ENCODE measurements at regions not wholly inside any gene's neighbourhood (a gene's known extent, or its start where the extent isn't known, plus 50 kb on each side); places are given as distances from the start of the nearest gene placed in this dataset.

GRCh38 chr4:62449538-62449937, 1249.4 kb downstream of the ADGRL3 start:
- POLR2A ChIA-PET, result no interaction called here
- Histone ChIP-seq H3K9me3 (no peaks in the 10 kb centered on the region), H2AFZ (ENCODE audit: low read depth) (no peak overlapping the region), H3K79me2 (ENCODE audit: insufficient read depth) (no peaks in the 10 kb centered on the region), H3K4me2 (no peak overlapping the region), H3K36me3 (replicated peaks in 1 of 2; ENCODE audit: control insufficient read depth in 1 of 2, insufficient read depth in 2 of 2, low read length in 1 of 2) (no peaks in the 10 kb centered on the region), H3K4me3 (ENCODE audit: low read depth in 2 of 2, low read length in 1 of 2) (no peak overlapping the region), H3K9ac (no peak overlapping the region), H3K9me2 (no peaks in the 10 kb centered on the region), H3K27ac (ENCODE audit: low read depth in 2 of 2, low read length in 1 of 2) (no peak overlapping the region), H3K27me3 (ENCODE audit: insufficient read depth) (no peaks in the 10 kb centered on the region), H3K4me1 (ENCODE audit: control insufficient read depth in 1 of 2, insufficient read depth in 2 of 2, low read depth in 1 of 2, low read length in 1 of 2) (no peaks in the 10 kb centered on the region), H4K20me1 (ENCODE audit: insufficient read depth) (no peaks in the 10 kb centered on the region), H3F3A (replicated peaks; ENCODE audit: insufficient read depth) (no peaks in the 10 kb centered on the region)
- no peak for DNase-seq
- WGBS (ENCODE audit: low lambda C conversion rate), result 33% methylated on average over 2 of the region's 2 CpGs
- TF ChIP-seq TCF12 (IDR thresholded peaks at IDR 0.05), result no peak
- TF ChIP-seq GATA2 (CRISPR knock-in tag; IDR thresholded peaks at IDR 0.05), result no peak
- no peak for TF ChIP-seq FOSL2 (IDR thresholded peaks at IDR 0.05; ENCODE audit: borderline replicate concordance, low read depth)
- TF ChIP-seq USF2 (IDR thresholded peaks at IDR 0.05; ENCODE audit: borderline replicate concordance, low read depth, low read length), result no peak
- TF ChIP-seq CHD2 (IDR thresholded peaks at IDR 0.05; ENCODE audit: low read length, partially characterized antibody), result no peak
- no peak for TF ChIP-seq GABPA (IDR thresholded peaks at IDR 0.05; ENCODE audit: low read depth)
- TF ChIP-seq USF1 (IDR thresholded peaks at IDR 0.05; ENCODE audit: borderline replicate concordance, low read depth), result no peak
- TF ChIP-seq ZBTB33 (IDR thresholded peaks at IDR 0.05; ENCODE audit: borderline replicate concordance, low read depth), result no peak
- no peak for TF ChIP-seq FOXM1 (IDR thresholded peaks at IDR 0.05; ENCODE audit: low read depth)
- TF ChIP-seq RFX5 (IDR thresholded peaks at IDR 0.05; ENCODE audit: low read length), result no peak
- TF ChIP-seq ELF1 (IDR thresholded peaks at IDR 0.05), result no peak
- TF ChIP-seq JUND (IDR thresholded peaks at IDR 0.05), result no peak
- no peak for TF ChIP-seq SIN3A (IDR thresholded peaks at IDR 0.05; ENCODE audit: borderline replicate concordance, low read depth, low read length)
- TF ChIP-seq RAD21 (IDR thresholded peaks at IDR 0.05; ENCODE audit: low read length), result no peak; the same call in 1 of the 2 replicates
- CTCF ChIA-PET, result no interaction called here

GRCh38 chr4:62448911-62449310, 1248.8 kb downstream of the ADGRL3 start:
- ChIA-PET CTCF (no interaction called here), POLR2A (no interaction called here)
- no peak overlapping the region for H3K9ac ChIP-seq
- no peaks in the 10 kb centered on the region for H3K36me3 ChIP-seq (replicated peaks in 1 of 2; ENCODE audit: control insufficient read depth in 1 of 2, insufficient read depth in 2 of 2, low read length in 1 of 2)
- H3K4me3 ChIP-seq (ENCODE audit: low read depth in 2 of 2, low read length in 1 of 2), result no peak overlapping the region
- no peaks in the 10 kb centered on the region for H3K4me1 ChIP-seq (ENCODE audit: control insufficient read depth in 1 of 2, insufficient read depth in 2 of 2, low read depth in 1 of 2, low read length in 1 of 2)
- DNase-seq, result no peak
- 22% methylated on average over 2 of the region's 2 CpGs for WGBS (ENCODE audit: low lambda C conversion rate)
- H3K79me2 ChIP-seq (ENCODE audit: insufficient read depth), result no peaks in the 10 kb centered on the region
- H3F3A ChIP-seq (replicated peaks; ENCODE audit: insufficient read depth), result no peaks in the 10 kb centered on the region
- no peaks in the 10 kb centered on the region for H4K20me1 ChIP-seq (ENCODE audit: insufficient read depth)
- H3K9me3 ChIP-seq, result no peaks in the 10 kb centered on the region
- no peak overlapping the region for H3K4me2 ChIP-seq
- no peaks in the 10 kb centered on the region for H3K9me2 ChIP-seq
- H3K27me3 ChIP-seq (ENCODE audit: insufficient read depth), result no peaks in the 10 kb centered on the region
- H3K27ac ChIP-seq (ENCODE audit: low read depth in 2 of 2, low read length in 1 of 2), result no peak overlapping the region
- H2AFZ ChIP-seq (ENCODE audit: low read depth), result no peak overlapping the region
- TF ChIP-seq RAD21 (IDR thresholded peaks at IDR 0.05; ENCODE audit: low read length) (no peak), FOSL2 (IDR thresholded peaks at IDR 0.05; ENCODE audit: borderline replicate concordance, low read depth) (no peak), MAX (IDR thresholded peaks at IDR 0.05; ENCODE audit: low read depth) (no peak), NRF1 (IDR thresholded peaks at IDR 0.05; ENCODE audit: low read depth, low read length) (no peak), SMC3 (IDR thresholded peaks at IDR 0.05; ENCODE audit: low read depth, low read length) (no peak), TAF1 (IDR thresholded peaks at IDR 0.05; ENCODE audit: borderline replicate concordance, low read depth, low read length) (no peak), TCF12 (IDR thresholded peaks at IDR 0.05) (no peak), RXRA (IDR thresholded peaks at IDR 0.05; ENCODE audit: borderline replicate concordance, low read depth) (no peak), REST (IDR thresholded peaks at IDR 0.05; ENCODE audit: low read depth, low read length) (no peak), POLR2AphosphoS5 (IDR thresholded peaks at IDR 0.05; ENCODE audit: low read depth, low read length) (no peak), CHD2 (IDR thresholded peaks at IDR 0.05; ENCODE audit: low read length, partially characterized antibody) (no peak)
